Sigmoid colon (tissue), 6 donors: ENCODE measurements at regions not wholly inside any gene's neighbourhood (a gene's known extent, or its start where the extent isn't known, plus 50 kb on each side); places are given as distances from the start of the nearest gene placed in this dataset.

Source experiments
- DNase-seq: peaks from one replicate; pipeline ENCODE4 v3.0.0-alpha.2; 2019
- H3K27ac ChIP-seq, 4 donors: fragments of 200-600 bp; sonication (generic); one replicate each; pipeline ENCODE4 v1.5.1; 2016 to 2019; ENCODE audit warnings: mild to moderate bottlenecking in 1 of 4
- H3K27me3 ChIP-seq, 3 donors: fragments of 200-600 bp; sonication (generic); one replicate each; pipeline ENCODE4 v1.5.1; 2019; ENCODE audit warnings: mild to moderate bottlenecking in 1 of 3
- H3K36me3 ChIP-seq, 4 donors: fragments of 200-600 bp; sonication (generic); one replicate each; pipeline ENCODE4 v1.5.1; 2016 to 2019
- H3K4me1 ChIP-seq, 4 donors: fragments of 200-600 bp; sonication (generic); one replicate each; pipeline ENCODE4 v1.5.1; 2017 to 2019
- H3K4me3 ChIP-seq, 4 donors: fragments of 200-600 bp; sonication (generic); one replicate each; pipeline ENCODE4 v1.5.1; 2017 to 2019; ENCODE audit warnings: mild to moderate bottlenecking in 2 of 4, moderate library complexity in 1 of 4
- H3K9me3 ChIP-seq, 4 donors: fragments of 200-600 bp in 3 of 4; sonication (generic) in 3 of 4; one replicate each; pipeline versions ENCODE4 v1.5.1 to v1.6.1; 2013 to 2019
- CTCF ChIP-seq, 4 experiments: fragments of 450-650 bp in 3 of 4; fragments of 200-600 bp in 1 of 4; IDR thresholded peaks; one replicate each; pipeline ENCODE4 v1.5.1; 2016 to 2019; ENCODE audit warnings: antibody characterized with exemption in 4 of 4, mild to moderate bottlenecking in 3 of 4, moderate library complexity in 2 of 4
- EP300 ChIP-seq, 4 donors: sonication (generic); formaldehyde crosslinking; IDR thresholded peaks; one replicate each; pipeline ENCODE4 v1.6.1; 2017; ENCODE audit warnings: antibody characterized with exemption in 4 of 4
- POLR2A ChIP-seq, 2 donors: fragments of 450-650 bp; IDR thresholded peaks; one replicate each; pipeline ENCODE4 v1.6.1; 2016; ENCODE audit warnings: antibody characterized with exemption in 2 of 2, mild to moderate bottlenecking in 2 of 2, moderate library complexity in 2 of 2
- POLR2AphosphoS5 ChIP-seq, 4 donors: sonication (generic); formaldehyde crosslinking; IDR thresholded peaks; one replicate each; pipeline ENCODE4 v1.6.1; 2017; ENCODE audit warnings: antibody characterized with exemption in 4 of 4
- WGBS, 2 donors: extraction: QIAGEN DNeasy Blood & Tissue Kit; methylation state at CpG; one replicate each; pipeline ENCODE4 v1.1.7; 2013; 5-methylcytosine and 5-hydroxymethylcytosine counted together
- intact Hi-C: fragments of 100-400 bp; cut with DNase I; formaldehyde crosslinking; loops from one replicate; pipeline ENCODE4 v1.15.1; 2023
- donor health status: healthy with polysubstance abuse.
- donor health status: healthy.

GRCh38 chr10:125536236-125536635, 146.7 kb downstream of the TEX36 start:
- DNase-seq, result no peak
- H3K9me3 ChIP-seq, result no peaks in the 10 kb centered on the region
- H3K4me3 ChIP-seq, result no peak overlapping the region
- no peak overlapping the region for H3K27ac ChIP-seq
- 93 to 95% methylated on average over 4 of the region's 4 CpGs for WGBS, 2 donors
- no peaks in the 10 kb centered on the region for H3K36me3 ChIP-seq
- intact Hi-C loops, result no loop called here
- H3K4me1 ChIP-seq, result peaks cover 0 to 7% (median 0%) of the 10 kb centered on the region in 4 donors
- H3K27me3 ChIP-seq, result no peaks in the 10 kb centered on the region
- no peak for TF ChIP-seq EP300 (IDR thresholded peaks at IDR 0.05)
- TF ChIP-seq POLR2A (IDR thresholded peaks at IDR 0.05), result no peak
- no peak for TF ChIP-seq CTCF (IDR thresholded peaks at IDR 0.05)
- no peak for TF ChIP-seq POLR2AphosphoS5 (IDR thresholded peaks at IDR 0.05)

- Histone ChIP-seq H3K27me3 (no peaks in the 10 kb centered on the region), H3K36me3 (no peaks in the 10 kb centered on the region), H3K9me3 (no peaks in the 10 kb centered on the region), H3K4me3 (no peak overlapping the region), H3K27ac (no peak overlapping the region), H3K4me1 (peaks cover 0 to 7% (median 0%) of the 10 kb centered on the region in 4 donors)
- DNase-seq, result no peak
- intact Hi-C loops, result no loop called here
- TF ChIP-seq EP300 (IDR thresholded peaks at IDR 0.05), result no peak
- no peak for TF ChIP-seq POLR2A (IDR thresholded peaks at IDR 0.05)
- TF ChIP-seq CTCF (IDR thresholded peaks at IDR 0.05), result no peak
- 80 to 85% methylated on average over 8 of the region's 8 CpGs for WGBS, 2 donors
Measured at GRCh38 chr10:125535559-125535958, 147.4 kb downstream of the TEX36 start.

- Histone ChIP-seq H3K36me3 (no peaks in the 10 kb centered on the region), H3K27ac (no peak overlapping the region), H3K27me3 (no peaks in the 10 kb centered on the region), H3K4me1 (peaks cover 0 to 7% (median 0%) of the 10 kb centered on the region in 4 donors), H3K9me3 (no peaks in the 10 kb centered on the region), H3K4me3 (no peak overlapping the region)
- 68 to 74% methylated on average over 5 of the region's 5 CpGs for WGBS, 2 donors
- intact Hi-C loops, result no loop called here
- TF ChIP-seq POLR2A (IDR thresholded peaks at IDR 0.05) (no peak), CTCF (IDR thresholded peaks at IDR 0.05) (no peak), POLR2AphosphoS5 (IDR thresholded peaks at IDR 0.05) (no peak), EP300 (IDR thresholded peaks at IDR 0.05) (no peak)
- DNase-seq, result no peak
Measured at GRCh38 chr10:125534515-125534914, 148.4 kb downstream of the TEX36 start.

GRCh38 chr10:125533866-125534265, 149.1 kb downstream of the TEX36 start:
- WGBS, 2 donors, result 73 to 86% methylated on average over 8 of the region's 8 CpGs
- Histone ChIP-seq H3K4me3 (no peak overlapping the region), H3K36me3 (no peaks in the 10 kb centered on the region), H3K4me1 (peaks cover 0 to 2% (median 0%) of the 10 kb centered on the region in 4 donors), H3K27me3 (no peaks in the 10 kb centered on the region), H3K27ac (no peak overlapping the region), H3K9me3 (no peaks in the 10 kb centered on the region)
- intact Hi-C loops, result no loop called here
- TF ChIP-seq EP300 (IDR thresholded peaks at IDR 0.05) (no peak), POLR2A (IDR thresholded peaks at IDR 0.05) (no peak), POLR2AphosphoS5 (IDR thresholded peaks at IDR 0.05) (no peak), CTCF (IDR thresholded peaks at IDR 0.05) (no peak)
- DNase-seq, result no peak

GRCh38 chr10:125531465-125531864, 151.5 kb downstream of the TEX36 start:
- TF ChIP-seq CTCF (IDR thresholded peaks at IDR 0.05), result no peak
- no peak for TF ChIP-seq EP300 (IDR thresholded peaks at IDR 0.05)
- no peak for TF ChIP-seq POLR2AphosphoS5 (IDR thresholded peaks at IDR 0.05)
- TF ChIP-seq POLR2A (IDR thresholded peaks at IDR 0.05), result no peak
- no peaks in the 10 kb centered on the region for H3K36me3 ChIP-seq
- no peaks in the 10 kb centered on the region for H3K4me1 ChIP-seq
- no peaks in the 10 kb centered on the region for H3K9me3 ChIP-seq
- H3K27me3 ChIP-seq, result no peaks in the 10 kb centered on the region
- 72 to 76% methylated on average over 12 of the region's 12 CpGs for WGBS, 2 donors
- H3K27ac ChIP-seq, result no peak overlapping the region
- intact Hi-C loops, result no loop called here
- no peak overlapping the region for H3K4me3 ChIP-seq
- DNase-seq, result no peak
